DND-41 (cell line): ENCODE measurements at regions not wholly inside any gene's neighbourhood (a gene's known extent, or its start where the extent isn't known, plus 50 kb on each side); places are given as distances from the start of the nearest gene placed in this dataset.

Experiments
- CTCF ChIP-seq: IDR thresholded peaks from 2 replicates; pipeline ENCODE4 v1.5.1; 2012; ENCODE audit warnings: borderline replicate concordance, low read length, moderate library complexity, mild to moderate bottlenecking; ENCODE audit not compliant: poor library complexity, severe bottlenecking; ENCODE audit errors: extremely low read depth
- EZH2 ChIP-seq: IDR thresholded peaks from 3 replicates; pipeline ENCODE4 v1.6.1; 2012; ENCODE audit warnings: borderline replicate concordance, low read depth, mild to moderate bottlenecking, moderate library complexity, low read length, inconsistent platforms; ENCODE audit not compliant: severe bottlenecking

- TF ChIP-seq CTCF (no peak), EZH2 (no peak)
These were observed 421.5 kb downstream of the BRD1 start for GRCh38 chr22:49406047-49406650.
